GM23248 (cell line): ENCODE measurements at regions not wholly inside any gene's neighbourhood (a gene's known extent, or its start where the extent isn't known, plus 50 kb on each side); places are given as distances from the start of the nearest gene placed in this dataset.

Experiments used
- DNase-seq: peaks from one replicate; pipeline ENCODE4 v3.0.0-alpha.2; 2015
- H2AFZ ChIP-seq: fragments of 200-600 bp; sonication (generic); 2 replicates; pipeline ENCODE4 v1.6.1; 2016; ENCODE audit warnings: antibody characterized with exemption
- H3F3A ChIP-seq: fragments of 200-600 bp; sonication (generic); 2 replicates; pipeline ENCODE4 v1.6.1; 2016; ENCODE audit warnings: mild to moderate bottlenecking, antibody characterized with exemption, mixed run types; ENCODE audit not compliant: insufficient read depth
- H3K27ac ChIP-seq: fragments of 200-600 bp; sonication (generic); 2 replicates; pipeline ENCODE4 v1.5.1; 2016; ENCODE audit warnings: mild to moderate bottlenecking
- H3K27me3 ChIP-seq: fragments of 200-600 bp; sonication (generic); replicated peaks from 2 replicates; pipeline ENCODE4 v1.6.1; 2016; ENCODE audit warnings: mild to moderate bottlenecking; ENCODE audit not compliant: insufficient read depth
- H3K36me3 ChIP-seq: fragments of 200-600 bp; sonication (generic); 2 replicates; pipeline ENCODE4 v1.6.1; 2016; ENCODE audit warnings: low read depth, mild to moderate bottlenecking
- H3K4me1 ChIP-seq: fragments of 200-600 bp; sonication (generic); 2 replicates; pipeline ENCODE4 v1.6.1; 2016; ENCODE audit warnings: mild to moderate bottlenecking; ENCODE audit not compliant: insufficient read depth
- H3K4me2 ChIP-seq: fragments of 200-600 bp; sonication (generic); one replicate; pipeline ENCODE4 v1.6.1; 2016; ENCODE audit warnings: mild to moderate bottlenecking; ENCODE audit not compliant: unreplicated experiment
- H3K4me3 ChIP-seq: fragments of 200-600 bp; sonication (generic); 2 replicates; pipeline ENCODE4 v1.5.1; 2016; ENCODE audit warnings: mild to moderate bottlenecking
- H3K79me2 ChIP-seq: fragments of 200-600 bp; sonication (generic); 2 replicates; pipeline ENCODE4 v1.6.1; 2016; ENCODE audit warnings: mild to moderate bottlenecking; ENCODE audit not compliant: insufficient read depth
- H3K9ac ChIP-seq: fragments of 200-600 bp; sonication (generic); 2 replicates; pipeline ENCODE4 v1.6.1; 2016; ENCODE audit warnings: mild to moderate bottlenecking
- H3K9me2 ChIP-seq: fragments of 200-600 bp; sonication (generic); 2 replicates; pipeline ENCODE4 v1.6.1; 2016; ENCODE audit warnings: mixed run types, mild to moderate bottlenecking, moderate library complexity; ENCODE audit not compliant: insufficient read depth
- H3K9me3 ChIP-seq: fragments of 200-600 bp; sonication (generic); one replicate; pipeline ENCODE4 v1.6.1; 2017; ENCODE audit warnings: low read depth
- H4K20me1 ChIP-seq: fragments of 200-600 bp; sonication (generic); 2 replicates; pipeline ENCODE4 v1.6.0; 2016; ENCODE audit not compliant: insufficient read depth
- EZH2 ChIP-seq: fragments of 200-600 bp; sonication (generic); IDR thresholded peaks from 2 replicates; pipeline ENCODE4 v1.6.1; 2018; ENCODE audit warnings: antibody characterized with exemption, mild to moderate bottlenecking; ENCODE audit not compliant: insufficient read depth, poor library complexity, severe bottlenecking
- EZH2phosphoT487 ChIP-seq: fragments of 200-600 bp; sonication (generic); IDR thresholded peaks from 2 replicates; pipeline ENCODE4 v1.6.1; 2018; ENCODE audit warnings: antibody characterized with exemption, moderate library complexity, mild to moderate bottlenecking, low read depth; ENCODE audit not compliant: insufficient read depth
- WGBS, 2 experiments: methylation state at CpG; one replicate each; pipeline ENCODE4 v1.1.6; 2015 to 2017; ENCODE audit warnings: low lambda C conversion rate in 2 of 2, low coverage in 1 of 2; ENCODE audit errors: missing lambda C conversion rate in 2 of 2; 5-methylcytosine and 5-hydroxymethylcytosine counted together
- in situ Hi-C: fragments of 300-500 bp; cut with MboI; formaldehyde crosslinking; loops from 2 replicates; pipeline ENCODE4 v1.15.0; 2020

- Histone ChIP-seq H3K4me2 (no peak overlapping the region), H3K79me2 (no peaks in the 10 kb centered on the region), H3K27ac (no peak overlapping the region), H3K4me3 (no peak overlapping the region), H3K9ac (no peak overlapping the region), H3K9me3 (no peaks in the 10 kb centered on the region), H3F3A (peaks cover 4% of the 10 kb centered on the region; the same call in 1 of the 2 replicates), H3K27me3 (0 out of 2 replicates have a peak, but pooled peaks cover 6% of the 10 kb centered on the region), H3K4me1 (peaks cover 5% of the 10 kb centered on the region), H4K20me1 (no peaks in the 10 kb centered on the region), H3K36me3 (no peaks in the 10 kb centered on the region), H3K9me2 (no peaks in the 10 kb centered on the region), H2AFZ (no peak overlapping the region)
- no peak for TF ChIP-seq EZH2phosphoT487
- no peak for TF ChIP-seq EZH2
- DNase-seq, result no peak
- WGBS, 2 experiments, result 52 to 59% methylated on average over 7 of the region's 7 CpGs
- in situ Hi-C loops, result no loop called here
Observed at GRCh38 chr2:217049422-217049821, 189.6 kb upstream of the TNP1 start.

DNA sequence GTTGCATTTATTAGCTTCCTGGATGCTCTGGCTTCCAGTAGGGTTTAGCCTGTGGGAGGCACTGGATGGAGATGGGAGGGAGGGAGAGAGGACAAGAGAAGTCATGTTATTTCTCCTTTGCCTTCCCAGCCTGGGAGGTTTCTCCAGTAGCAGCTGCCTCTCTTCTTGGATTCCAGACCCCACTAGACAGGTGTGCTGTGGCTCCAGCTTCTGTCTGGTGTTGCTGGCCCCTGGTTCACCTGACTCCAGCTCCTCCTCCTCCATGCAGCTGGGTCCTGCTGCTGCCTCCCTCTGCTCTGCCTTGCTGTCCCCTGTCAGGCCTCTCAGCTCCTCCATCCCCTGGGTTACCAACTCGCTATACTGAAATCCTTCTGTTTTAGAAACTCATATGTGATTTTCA is 188.9 kb upstream of the TNP1 start:
- Histone ChIP-seq H3F3A (no peaks in the 10 kb centered on the region), H4K20me1 (no peaks in the 10 kb centered on the region), H3K9me2 (no peaks in the 10 kb centered on the region), H3K79me2 (no peaks in the 10 kb centered on the region), H3K9me3 (no peaks in the 10 kb centered on the region), H3K27me3 (0 out of 2 replicates have a peak, but pooled peaks cover 6% of the 10 kb centered on the region), H2AFZ (no peak overlapping the region), H3K9ac (no peak overlapping the region), H3K4me3 (no peak overlapping the region), H3K36me3 (no peaks in the 10 kb centered on the region), H3K27ac (no peak overlapping the region), H3K4me2 (no peak overlapping the region), H3K4me1 (no peaks in the 10 kb centered on the region)
- in situ Hi-C loops, result no loop called here
- TF ChIP-seq EZH2phosphoT487, result no peak
- no peak for TF ChIP-seq EZH2
- no peak for DNase-seq
- 86 to 90% methylated on average over 1 of the region's 1 CpG for WGBS, 2 experiments

GRCh38 chr2:217047631-217048030 is 187.8 kb upstream of the TNP1 start:
- Histone ChIP-seq H3K79me2 (no peaks in the 10 kb centered on the region), H3K4me2 (no peak overlapping the region), H3F3A (no peaks in the 10 kb centered on the region), H3K4me1 (no peaks in the 10 kb centered on the region), H3K9ac (no peak overlapping the region), H4K20me1 (no peaks in the 10 kb centered on the region), H3K9me3 (no peaks in the 10 kb centered on the region), H3K27ac (no peak overlapping the region), H3K36me3 (no peaks in the 10 kb centered on the region), H3K9me2 (no peaks in the 10 kb centered on the region), H2AFZ (no peak overlapping the region), H3K4me3 (no peak overlapping the region), H3K27me3 (0 out of 2 replicates have a peak, but pooled peaks cover 6% of the 10 kb centered on the region)
- no peak for DNase-seq
- TF ChIP-seq EZH2 (no peak), EZH2phosphoT487 (no peak)
- WGBS, 2 experiments, result 96 to 100% methylated on average over 1 of the region's 1 CpG
- in situ Hi-C loops, result no loop called here

DNA sequence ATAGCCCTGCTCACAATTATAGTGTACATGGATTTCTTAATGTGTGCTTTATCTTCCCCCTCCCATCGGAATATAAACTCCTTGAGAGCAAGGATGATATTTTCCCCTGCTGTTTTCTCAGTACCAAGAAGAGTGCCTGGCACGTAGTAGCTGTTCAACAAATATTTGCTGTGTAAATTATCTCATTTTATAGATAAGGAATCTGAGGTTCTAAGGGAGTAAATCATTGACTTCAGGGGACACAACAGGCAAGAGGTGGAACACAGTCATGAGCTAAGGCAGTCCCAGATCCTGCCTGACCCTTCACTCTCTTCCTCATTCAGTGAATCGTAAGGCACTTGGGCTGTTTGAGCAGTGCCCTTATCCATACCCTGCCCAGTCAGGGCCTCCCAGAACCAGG is 187.3 kb upstream of the TNP1 start:
- H3K4me2 ChIP-seq, result no peak overlapping the region
- H3K4me3 ChIP-seq, result no peak overlapping the region
- H3K27me3 ChIP-seq, result 0 out of 2 replicates have a peak, but pooled peaks cover 6% of the 10 kb centered on the region
- no peaks in the 10 kb centered on the region for H4K20me1 ChIP-seq
- H3K9ac ChIP-seq, result no peak overlapping the region
- no peaks in the 10 kb centered on the region for H3K9me2 ChIP-seq
- no peaks in the 10 kb centered on the region for H3K79me2 ChIP-seq
- no peak overlapping the region for H3K27ac ChIP-seq
- no peak overlapping the region for H2AFZ ChIP-seq
- H3F3A ChIP-seq, result no peaks in the 10 kb centered on the region
- H3K36me3 ChIP-seq, result no peaks in the 10 kb centered on the region
- no peaks in the 10 kb centered on the region for H3K9me3 ChIP-seq
- TF ChIP-seq EZH2phosphoT487 (no peak), EZH2 (no peak)
- in situ Hi-C loops, result no loop called here
- 89 to 91% methylated on average over 3 of the region's 3 CpGs for WGBS, 2 experiments
- H3K4me1 ChIP-seq, result no peaks in the 10 kb centered on the region
- DNase-seq, result no peak
